Neural progenitor cell (in vitro differentiated cells): ENCODE measurements at regions not wholly inside any gene's neighbourhood (a gene's known extent, or its start where the extent isn't known, plus 50 kb on each side); places are given as distances from the start of the nearest gene placed in this dataset.

Experiments used
- DNase-seq: peaks from one replicate; pipeline ENCODE4 v3.0.0-alpha.2; 2016; ENCODE audit warnings: low spot score
- H2AFZ ChIP-seq: fragments of 200-600 bp; sonication (generic); replicated peaks from 2 replicates; pipeline ENCODE4 v1.6.1; 2016; ENCODE audit warnings: antibody characterized with exemption
- H3F3A ChIP-seq: fragments of 200-600 bp; sonication (generic); 2 replicates; pipeline ENCODE4 v1.6.1; 2016; ENCODE audit warnings: antibody characterized with exemption, low read depth
- H3K27ac ChIP-seq: fragments of 200-600 bp; sonication (generic); 2 replicates; pipeline ENCODE4 v1.5.1; 2016; ENCODE audit warnings: mild to moderate bottlenecking
- H3K27me3 ChIP-seq: fragments of 200-600 bp; sonication (generic); 2 replicates; pipeline ENCODE4 v1.6.1; 2016; ENCODE audit warnings: mild to moderate bottlenecking, moderate library complexity
- H3K36me3 ChIP-seq: fragments of 200-600 bp; sonication (generic); 2 replicates; pipeline ENCODE4 v1.5.1; 2016
- H3K4me1 ChIP-seq: fragments of 200-600 bp; sonication (generic); 2 replicates; pipeline ENCODE4 v1.6.1; 2016; ENCODE audit warnings: mixed run types
- H3K4me2 ChIP-seq: fragments of 200-600 bp; sonication (generic); 2 replicates; pipeline ENCODE4 v1.6.1; 2016
- H3K4me3 ChIP-seq: fragments of 200-600 bp; sonication (generic); 2 replicates; pipeline ENCODE4 v1.5.1; 2016
- H3K79me2 ChIP-seq: fragments of 200-600 bp; sonication (generic); 2 replicates; pipeline ENCODE4 v1.6.1; 2016; ENCODE audit warnings: low read depth
- H3K9ac ChIP-seq: fragments of 200-600 bp; sonication (generic); 2 replicates; pipeline ENCODE4 v1.6.1; 2016
- H3K9me3 ChIP-seq: fragments of 200-600 bp; sonication (generic); 2 replicates; pipeline ENCODE4 v1.5.1; 2016; ENCODE audit warnings: low read depth
- H4K20me1 ChIP-seq: fragments of 200-600 bp; sonication (generic); 2 replicates; pipeline ENCODE4 v1.6.1; 2016; ENCODE audit warnings: low read depth
- H3K27ac Mint-ChIP-seq: 3 replicates; pipeline ENCODE4 v1.8.0; 2021; ENCODE audit warnings: mixed read lengths
- H3K27me3 Mint-ChIP-seq: 2 replicates; pipeline ENCODE4 v1.8.0; 2022; ENCODE audit warnings: low read depth, mild to moderate bottlenecking, inconsistent platforms, moderate library complexity, mixed read lengths; ENCODE audit not compliant: insufficient read depth
- H3K36me3 Mint-ChIP-seq: 3 replicates; pipeline ENCODE4 v1.8.0; 2021; ENCODE audit warnings: mixed read lengths
- H3K4me1 Mint-ChIP-seq: 3 replicates; pipeline ENCODE4 v1.8.0; 2021; ENCODE audit warnings: mixed read lengths
- H3K4me3 Mint-ChIP-seq: 3 replicates; pipeline ENCODE4 v1.8.0; 2021; ENCODE audit warnings: mild to moderate bottlenecking, moderate library complexity, mixed read lengths
- H3K9me3 Mint-ChIP-seq: 3 replicates; pipeline ENCODE4 v1.8.0; 2020; ENCODE audit warnings: mixed read lengths
- CTCF ChIP-seq: fragments of 200-600 bp; sonication (generic); IDR thresholded peaks from 2 replicates; pipeline ENCODE4 v1.5.1; 2017; ENCODE audit warnings: antibody characterized with exemption, mild to moderate bottlenecking
- EZH2 ChIP-seq: fragments of 200-600 bp; sonication (generic); IDR thresholded peaks from 2 replicates; pipeline ENCODE4 v1.6.1; 2017; ENCODE audit warnings: antibody characterized with exemption, mild to moderate bottlenecking, moderate library complexity
- EZH2phosphoT487 ChIP-seq: fragments of 200-600 bp; sonication (generic); IDR thresholded peaks from 2 replicates; pipeline ENCODE4 v1.6.1; 2017; ENCODE audit warnings: antibody characterized with exemption

GRCh38 chr2:10237392-10238321 lies 65.0 kb upstream of the HPCAL1 start:
- no peak overlapping the region for H3K27ac ChIP-seq
- H3K36me3 ChIP-seq, result no peaks in the 10 kb centered on the region
- no peaks in the 10 kb centered on the region for H3K9me3 Mint-ChIP-seq
- TF ChIP-seq EZH2, result no peak
- TF ChIP-seq EZH2phosphoT487, result no peak
- TF ChIP-seq CTCF, result no peak
- no peak overlapping the region for H3K4me2 ChIP-seq
- H3K9ac ChIP-seq, result no peak overlapping the region
- H2AFZ ChIP-seq, result no peak overlapping the region
- H3K4me1 ChIP-seq, result peaks cover 4% of the 10 kb centered on the region
- no peaks in the 10 kb centered on the region for H3K36me3 Mint-ChIP-seq
- H3F3A ChIP-seq, result no peaks in the 10 kb centered on the region
- no peaks in the 10 kb centered on the region for H4K20me1 ChIP-seq
- H3K4me3 ChIP-seq, result no peak overlapping the region
- H3K4me3 Mint-ChIP-seq, result no peak overlapping the region
- no peak overlapping the region for H3K27ac Mint-ChIP-seq
- H3K9me3 ChIP-seq, result no peaks in the 10 kb centered on the region
- H3K27me3 ChIP-seq, result no peaks in the 10 kb centered on the region
- DNase-seq, result no peak
- peaks cover 4% of the 10 kb centered on the region for H3K4me1 Mint-ChIP-seq
- H3K79me2 ChIP-seq, result no peaks in the 10 kb centered on the region
- H3K27me3 Mint-ChIP-seq, result peaks cover 11% of the 10 kb centered on the region

- Mint-ChIP-seq H3K36me3 (no peaks in the 10 kb centered on the region), H3K27ac (no peak overlapping the region), H3K4me1 (peaks cover 5% of the 10 kb centered on the region), H3K9me3 (no peaks in the 10 kb centered on the region), H3K4me3 (no peak overlapping the region), H3K27me3 (peaks cover 8% of the 10 kb centered on the region)
- no peak for TF ChIP-seq CTCF
- no peak for TF ChIP-seq EZH2
- no peak for TF ChIP-seq EZH2phosphoT487
- no peak overlapping the region for H3K9ac ChIP-seq
- no peaks in the 10 kb centered on the region for H3K27me3 ChIP-seq
- no peak for DNase-seq
- no peak overlapping the region for H3K27ac ChIP-seq
- H2AFZ ChIP-seq, result no peak overlapping the region
- H3K4me3 ChIP-seq, result no peak overlapping the region
- no peak overlapping the region for H3K4me2 ChIP-seq
- H3K36me3 ChIP-seq, result no peaks in the 10 kb centered on the region
- H3K4me1 ChIP-seq, result peaks cover 4% of the 10 kb centered on the region
- no peaks in the 10 kb centered on the region for H4K20me1 ChIP-seq
- H3K79me2 ChIP-seq, result no peaks in the 10 kb centered on the region
- H3F3A ChIP-seq, result no peaks in the 10 kb centered on the region
- H3K9me3 ChIP-seq, result no peaks in the 10 kb centered on the region
These were observed 64.3 kb upstream of the HPCAL1 start for GRCh38 chr2:10238396-10238795.

- DNase-seq, result no peak
- no peak overlapping the region for H3K4me3 ChIP-seq
- no peak overlapping the region for H3K9ac ChIP-seq
- H3K27ac ChIP-seq, result no peak overlapping the region
- H3F3A ChIP-seq, result no peaks in the 10 kb centered on the region
- Mint-ChIP-seq H3K27ac (no peak overlapping the region), H3K9me3 (no peaks in the 10 kb centered on the region), H3K4me1 (peaks cover 2% of the 10 kb centered on the region), H3K4me3 (no peak overlapping the region), H3K27me3 (peaks cover 4% of the 10 kb centered on the region), H3K36me3 (no peaks in the 10 kb centered on the region)
- no peaks in the 10 kb centered on the region for H4K20me1 ChIP-seq
- peaks cover 4% of the 10 kb centered on the region for H3K4me1 ChIP-seq
- H3K36me3 ChIP-seq, result no peaks in the 10 kb centered on the region
- no peaks in the 10 kb centered on the region for H3K9me3 ChIP-seq
- H3K27me3 ChIP-seq, result no peaks in the 10 kb centered on the region
- H3K79me2 ChIP-seq, result no peaks in the 10 kb centered on the region
- no peak overlapping the region for H2AFZ ChIP-seq
- H3K4me2 ChIP-seq, result no peak overlapping the region
- no peak for TF ChIP-seq EZH2
- TF ChIP-seq CTCF, result no peak
- no peak for TF ChIP-seq EZH2phosphoT487
These were observed 63.7 kb upstream of the HPCAL1 start for GRCh38 chr2:10238991-10239485.
